ENCODE measurements at regions not wholly inside any gene's neighbourhood (a gene's known extent, or its start where the extent isn't known, plus 50 kb on each side); places are given as distances from the start of the nearest gene placed in this dataset.

GRCh38 chr5:20113031-20113715, 125.2 kb upstream of the CDH18 start:
- H3K23me2 ChIP-seq (ENCODE audit: insufficient read length, low read depth, low read length, poor library complexity, severe bottlenecking), result no peaks in the 10 kb centered on the region
- Mint-ChIP-seq H3K27me3 (ENCODE audit: low read depth) (no peaks in the 10 kb centered on the region), H3K4me1 (peaks cover 12 to 16% of the 10 kb centered on the region in 2 experiments), H3K27ac (no peak overlapping the region), H3K36me3 (ENCODE audit: insufficient read depth in 1 of 3, low read depth in 3 of 3) (no peaks in the 10 kb centered on the region), H3K4me3 (no peak overlapping the region), H3K9me3 (no peaks in the 10 kb centered on the region)
- H2BK20ac ChIP-seq (ENCODE audit: low read depth, low read length, poor library complexity, severe bottlenecking), result no peak overlapping the region
- no peak overlapping the region for H2BK15ac ChIP-seq (ENCODE audit: low read depth, low read length)
- WGBS (ENCODE audit: extremely low coverage, insufficient read length, low lambda C conversion rate), result no CpG with 5 or more reads among the region's 2 CpGs
- TF ChIP-seq CTCF (conservative IDR thresholded peaks at IDR 0.05), result no peak
- H3K56ac ChIP-seq (ENCODE audit: insufficient read length, low read depth, low read length), result no peak overlapping the region
- no peak overlapping the region for H4K5ac ChIP-seq (ENCODE audit: insufficient read length, low read depth, low read length)
- no peak overlapping the region for H4K91ac ChIP-seq (ENCODE audit: insufficient read length, low read depth, low read length)
- H4K8ac ChIP-seq (replicated peaks; ENCODE audit: insufficient read length, low read depth, low read length), result no peak overlapping the region
- H3K79me1 ChIP-seq (ENCODE audit: insufficient read depth, low read depth, low read length, poor library complexity, severe bottlenecking), result no peaks in the 10 kb centered on the region
- no peak overlapping the region for H3K9ac ChIP-seq (ENCODE audit: extremely low read depth, insufficient read length, low read length)
- no peak overlapping the region for H2AK5ac ChIP-seq (ENCODE audit: insufficient read length, low read length)
- no peak overlapping the region for H2BK5ac ChIP-seq (ENCODE audit: insufficient read length, low read length)
- no peak overlapping the region for H2BK12ac ChIP-seq (ENCODE audit: insufficient read length, low read depth, low read length)
- H3K18ac ChIP-seq (ENCODE audit: insufficient read length, low read depth, low read length), result no peak overlapping the region
- no peak for DNase-seq
- H3K4ac ChIP-seq (ENCODE audit: low read depth, low read length), result no peak overlapping the region
- H4K20me1 ChIP-seq (ENCODE audit: control insufficient read depth, insufficient read depth, insufficient read length), result no peaks in the 10 kb centered on the region
- H3K27me3 ChIP-seq (ENCODE audit: insufficient read depth, low read length), result no peaks in the 10 kb centered on the region
- H3K4me2 ChIP-seq (ENCODE audit: insufficient read depth, insufficient read length, low read length), result no peak overlapping the region
- H3T11ph ChIP-seq (ENCODE audit: low read length), result no peak overlapping the region
- no peak overlapping the region for H3K27ac ChIP-seq (ENCODE audit: insufficient read length, low read depth, low read length)
- H3K79me2 ChIP-seq (ENCODE audit: insufficient read depth, low read length), result no peaks in the 10 kb centered on the region
- no peak overlapping the region for H3K14ac ChIP-seq (ENCODE audit: insufficient read depth, low read length)
- no peaks in the 10 kb centered on the region for H3K9me3 ChIP-seq (ENCODE audit: control insufficient read depth, low read depth, low read length)
- H3K4me1 ChIP-seq (ENCODE audit: insufficient read depth, low read length), result peaks cover 2% of the 10 kb centered on the region; the same call in 1 of the 2 replicates
- no peak overlapping the region for H3K23ac ChIP-seq (ENCODE audit: insufficient read length, low read depth, low read length)
- no peak overlapping the region for H2BK120ac ChIP-seq (ENCODE audit: low read depth, low read length, poor library complexity, severe bottlenecking)
- H2AFZ ChIP-seq (ENCODE audit: low read length), result no peak overlapping the region
